ENCODE measurements at regions not wholly inside any gene's neighbourhood (a gene's known extent, or its start where the extent isn't known, plus 50 kb on each side); places are given as distances from the start of the nearest gene placed in this dataset.

- no peak for TF ChIP-seq CTCF (IDR thresholded peaks at IDR 0.05 in 8 of 11, conservative IDR thresholded peaks at IDR 0.05 in 3 of 11)
- no peak for TF ChIP-seq POLR2AphosphoS5 (IDR thresholded peaks at IDR 0.05)
These were observed 341.2 kb downstream of the PTPRU start for GRCh38 chr1:29577512-29577911.

Data from spleen (tissue), 7 donors.